GM19240 (cell line): ENCODE measurements at regions not wholly inside any gene's neighbourhood (a gene's known extent, or its start where the extent isn't known, plus 50 kb on each side); places are given as distances from the start of the nearest gene placed in this dataset.
"Not testable (repeated sequence)": the region's sequence is repeated elsewhere in the genome, so short reads cannot be mapped to it uniquely, and the experiment has no call there.

Source experiments
- DNase-seq: peaks from one replicate; pipeline ENCODE4 v3.0.0; 2011; ENCODE audit warnings: low spot score; ENCODE audit not compliant: insufficient read length

DNA sequence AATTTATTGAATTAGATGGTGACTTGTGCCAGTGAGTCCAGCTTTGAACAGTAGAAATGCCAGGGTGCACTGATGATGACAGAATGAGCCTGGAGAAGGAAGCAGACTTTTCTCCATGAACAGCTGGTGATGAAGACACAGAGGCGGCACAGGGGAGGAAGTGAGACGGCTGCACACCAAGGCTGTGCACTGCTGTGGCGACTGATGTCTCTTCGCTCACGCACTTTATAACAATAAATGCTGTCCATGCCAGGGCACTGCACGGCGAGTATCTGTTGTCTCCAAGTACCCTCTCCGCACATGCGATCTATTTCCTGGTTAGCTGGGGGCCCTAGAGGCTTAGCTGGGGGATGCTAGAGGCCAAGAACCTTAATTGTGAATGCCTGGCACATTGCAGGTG is 175.2 kb downstream of the TMEM200C start:
- no peak for DNase-seq

DNA sequence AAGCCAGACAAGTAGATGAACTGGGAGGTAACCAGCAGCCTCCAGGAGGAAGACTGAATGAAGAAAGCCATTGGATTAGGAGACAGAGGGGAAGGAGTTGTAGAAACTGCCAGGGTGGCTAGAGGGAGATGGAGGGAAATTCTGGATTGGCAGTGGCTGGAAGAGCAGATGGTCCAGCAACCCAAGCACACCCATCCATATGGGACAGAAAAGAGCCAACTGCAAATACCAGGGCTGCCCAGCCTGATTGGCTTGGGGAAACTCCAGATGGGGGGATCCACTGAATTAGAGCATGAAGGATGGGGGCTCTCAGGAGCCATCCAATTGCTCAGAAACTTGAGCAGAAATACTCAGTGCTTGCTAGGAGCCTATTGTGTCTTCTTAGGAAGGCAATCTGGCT is 173.5 kb upstream of the EPB41L3 start:
- no peak for DNase-seq

DNA sequence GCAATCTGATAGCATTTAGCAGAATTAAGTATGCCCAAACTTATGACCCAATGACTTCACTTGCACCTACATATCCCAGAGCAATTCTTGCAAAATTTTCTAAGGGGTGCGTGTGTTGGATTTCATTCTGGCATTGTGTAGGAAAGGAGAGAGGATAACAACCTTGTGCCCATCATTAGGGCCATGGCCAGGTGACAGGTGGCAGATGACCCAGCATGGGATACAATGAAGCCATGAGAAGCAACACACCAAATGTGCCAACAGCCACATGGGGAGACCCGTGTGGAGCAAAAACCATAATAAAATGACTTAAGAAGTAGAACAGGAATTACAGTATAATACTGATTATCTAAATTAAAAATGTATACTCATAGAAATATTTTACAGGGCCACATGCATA is 166.9 kb upstream of the EPB41L3 start:
- DNase-seq, result no peak

DNA sequence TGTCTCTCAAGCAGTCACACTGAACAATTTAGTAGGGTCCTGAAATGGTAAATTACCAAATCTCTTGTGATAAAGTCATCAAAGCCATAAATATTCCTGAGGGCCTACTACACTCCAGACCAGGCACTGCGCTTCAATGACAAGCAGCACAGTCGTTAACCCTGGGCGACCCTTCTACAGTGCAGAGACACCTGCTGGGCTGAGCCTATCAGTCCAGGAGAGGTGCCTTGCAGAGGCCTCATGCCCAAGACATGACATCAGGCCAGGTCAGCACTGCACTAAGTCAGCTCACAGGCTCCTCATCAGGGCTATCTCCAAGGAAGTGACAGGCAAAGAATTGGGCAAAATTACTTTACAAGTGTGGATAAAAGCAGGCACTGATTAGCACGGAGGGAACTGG is 166.4 kb upstream of the EPB41L3 start:
- no peak for DNase-seq

DNA sequence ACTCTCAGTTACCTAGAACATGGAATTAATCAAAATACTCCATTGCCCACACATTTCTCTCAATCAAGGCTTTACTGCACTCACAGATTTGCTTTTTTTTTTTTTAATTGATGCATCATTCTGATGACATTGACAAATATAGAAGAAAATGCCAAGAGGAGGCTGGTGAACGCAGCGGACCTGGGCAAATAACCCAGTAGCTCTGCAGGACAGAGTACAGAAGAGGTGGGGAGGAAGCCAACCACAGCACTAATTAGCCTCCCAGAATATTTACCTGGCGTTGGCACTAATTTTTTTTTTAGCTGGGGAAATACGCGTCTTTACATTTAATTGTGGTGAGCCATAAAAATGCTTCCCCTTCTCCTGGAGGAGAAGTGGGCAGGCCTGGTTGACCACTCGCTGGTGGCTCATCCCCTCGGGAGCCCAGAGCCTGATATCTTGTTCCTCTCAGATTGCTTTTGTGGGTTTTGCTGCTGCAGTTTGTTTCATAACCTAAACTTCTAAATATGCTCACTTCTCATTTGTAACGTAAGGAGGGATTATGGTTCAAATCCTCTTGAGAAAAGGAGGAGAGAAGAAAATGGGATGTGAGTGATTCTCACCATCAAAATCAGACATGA is 165.8 kb upstream of the EPB41L3 start:
- no peak for DNase-seq

DNA sequence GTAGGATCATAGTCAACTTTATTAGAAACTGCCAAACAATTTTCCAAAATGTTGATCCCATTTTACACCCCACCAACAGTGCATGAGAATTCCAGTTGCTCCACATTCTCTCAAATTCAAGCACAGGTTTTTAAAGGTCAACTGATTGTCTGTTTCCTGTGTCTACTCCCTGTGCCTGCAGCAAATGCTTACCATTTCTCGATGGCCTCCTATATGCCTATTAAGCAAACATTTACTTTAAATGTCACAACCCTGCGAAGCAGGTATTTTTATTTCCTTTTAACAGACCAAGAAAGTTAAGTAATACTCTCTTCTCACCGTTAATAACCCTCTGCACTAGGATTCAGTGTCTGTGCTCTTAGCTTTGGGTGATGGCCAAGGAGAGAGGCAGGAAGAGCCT is 163.8 kb upstream of the EPB41L3 start:
- DNase-seq, result no peak

DNA sequence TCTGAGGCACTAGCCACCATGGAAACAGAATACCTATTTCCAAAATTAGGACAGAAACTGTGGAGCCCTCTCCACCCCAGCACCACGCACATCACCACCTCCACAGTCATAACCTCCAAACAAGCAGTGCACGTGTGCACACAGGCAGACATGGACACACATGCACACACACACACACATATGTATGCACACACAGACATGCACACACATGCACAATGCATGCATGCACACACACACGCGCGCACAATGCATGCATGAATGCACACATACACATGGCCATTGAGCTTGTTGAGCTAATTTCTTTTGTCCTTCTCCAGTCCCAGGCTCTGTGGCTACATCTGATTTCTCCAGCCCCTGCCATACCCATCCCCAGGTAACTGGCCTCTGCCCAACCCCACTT is 161.6 kb upstream of the EPB41L3 start:
- DNase-seq, result no peak

DNA sequence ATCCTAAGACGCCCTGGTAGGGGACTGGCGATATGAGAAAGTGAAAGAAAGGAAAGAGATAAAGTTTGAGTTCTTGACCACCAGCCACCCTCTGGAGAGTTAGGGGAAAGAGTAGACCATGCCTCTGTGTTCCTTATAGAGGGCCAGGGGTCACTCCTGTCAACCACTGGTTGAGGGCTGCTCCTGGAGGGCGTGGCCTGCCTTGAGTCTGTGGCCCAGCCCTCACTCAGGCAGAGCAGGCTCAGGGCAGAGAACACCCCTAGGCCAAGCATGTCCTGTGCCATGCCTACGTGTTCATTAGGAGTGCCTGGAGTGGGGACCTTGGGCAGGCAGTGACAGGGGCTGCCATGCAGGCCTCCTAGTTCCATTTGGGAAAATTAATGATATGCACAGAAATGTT is 161.1 kb upstream of the EPB41L3 start:
- no peak for DNase-seq

DNA sequence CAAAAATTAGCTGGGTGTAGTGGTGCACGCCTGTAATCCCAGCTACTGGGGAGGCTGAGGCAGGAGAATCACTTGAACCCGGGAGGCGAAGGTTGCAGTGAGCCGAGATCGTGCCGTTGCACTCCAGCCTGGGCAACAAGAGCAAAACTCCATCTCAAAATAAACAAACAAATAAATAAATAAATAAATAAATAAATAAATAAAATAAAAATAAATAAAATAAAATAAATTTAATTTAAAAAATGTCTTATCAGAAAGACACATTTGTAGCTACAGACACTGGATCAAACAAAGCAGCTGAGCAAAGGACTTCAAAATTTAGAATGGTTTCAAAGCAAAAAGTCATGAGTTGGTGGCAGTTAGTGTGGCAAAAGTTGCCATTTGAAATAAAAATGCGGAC is 158.2 kb upstream of the EPB41L3 start:
- not testable (repeated sequence) for DNase-seq

DNA sequence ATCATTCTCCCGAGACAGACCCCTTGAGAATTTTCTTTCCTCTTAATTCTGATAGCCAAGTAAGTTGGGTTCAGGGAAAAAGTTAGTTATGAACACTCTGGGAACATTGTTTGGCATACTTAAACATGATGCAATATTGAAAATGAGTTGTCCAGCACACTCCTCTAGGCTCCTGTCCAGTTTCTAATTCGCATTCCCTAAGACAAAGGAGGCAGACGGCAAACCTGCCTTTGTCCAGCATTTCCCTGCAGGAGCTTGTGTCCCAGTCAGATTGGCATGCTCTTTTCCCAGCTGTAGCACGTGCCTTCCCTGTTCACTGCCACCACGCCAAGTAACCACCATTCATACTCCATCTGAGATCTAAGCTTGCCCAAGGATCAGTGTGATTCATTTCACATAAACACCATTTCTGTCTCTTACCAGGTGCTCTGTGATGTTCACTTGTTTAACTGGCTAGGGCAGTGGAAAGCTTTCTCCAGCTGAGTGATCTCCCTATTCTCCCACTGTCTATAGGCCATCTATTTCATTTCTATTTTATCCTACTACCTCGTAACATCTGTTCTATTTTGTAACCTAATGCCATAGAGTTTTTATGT is 150.0 kb upstream of the EPB41L3 start:
- DNase-seq, result no peak

DNA sequence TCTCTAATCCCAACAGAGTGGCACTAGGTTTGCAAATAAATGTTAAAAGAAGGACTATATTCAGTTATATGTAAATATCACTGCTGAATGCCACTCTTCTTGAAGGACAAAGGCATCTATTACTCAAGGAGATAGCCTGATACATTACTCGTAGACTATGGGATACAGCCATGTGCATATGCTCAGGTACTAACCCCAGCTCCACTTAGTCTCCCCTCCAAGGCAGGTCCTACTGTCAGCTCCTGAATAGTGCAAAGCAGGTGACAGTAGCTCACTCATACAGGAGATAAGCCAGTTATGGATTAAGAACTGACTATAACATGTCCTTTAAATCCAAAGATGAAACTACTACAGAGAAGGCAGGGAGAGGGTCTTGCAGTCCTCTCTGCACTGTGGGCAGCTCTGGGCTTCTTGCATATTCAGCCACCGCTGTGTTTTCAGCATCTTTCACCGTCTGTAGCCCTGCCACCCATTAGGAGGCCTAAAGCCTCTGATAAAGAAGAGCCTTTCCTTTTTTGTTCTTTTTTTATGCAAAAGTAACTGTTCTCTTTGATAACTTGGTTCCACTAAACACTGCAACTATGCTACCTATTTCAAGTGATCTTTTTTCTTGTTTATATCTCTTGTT is 135.1 kb upstream of the EPB41L3 start:
- no peak for DNase-seq

DNA sequence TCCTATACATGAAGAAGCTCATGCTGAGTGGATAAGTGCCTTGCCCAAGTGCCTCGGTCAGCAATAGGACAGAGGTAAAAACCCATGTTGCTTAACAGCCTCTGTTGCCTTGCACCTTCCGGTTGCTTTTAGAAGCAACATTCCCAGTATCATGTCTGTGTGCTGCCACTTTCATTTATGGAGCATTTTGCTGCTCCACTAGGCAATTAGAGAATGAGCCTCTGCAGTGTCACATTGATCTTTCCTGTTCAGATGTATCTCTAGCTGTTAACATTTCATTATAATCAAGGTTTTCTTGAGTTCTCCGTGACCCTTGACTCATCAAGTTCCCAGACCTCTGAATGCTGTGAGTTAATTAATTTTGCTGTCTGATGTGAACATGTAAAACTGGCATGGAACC is 134.5 kb upstream of the EPB41L3 start:
- no peak for DNase-seq

DNA sequence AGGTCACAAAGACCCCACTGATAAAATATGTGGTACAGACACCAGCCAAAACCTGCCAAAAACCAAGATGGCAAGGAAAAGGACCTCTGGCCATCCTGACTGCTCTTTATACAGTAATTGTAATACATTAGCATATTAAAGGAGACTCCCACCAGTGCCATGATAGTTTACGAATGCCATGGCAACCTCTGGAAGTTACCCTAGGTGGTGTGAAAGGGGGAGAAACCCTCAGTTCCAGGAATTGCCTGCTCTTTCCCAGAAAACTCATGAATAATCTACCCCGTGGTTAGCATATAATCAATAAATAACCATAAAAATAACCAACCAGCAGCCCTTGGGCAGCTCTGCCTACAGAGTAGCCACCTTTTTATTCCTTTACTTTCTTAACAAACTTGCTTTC is 129.8 kb upstream of the EPB41L3 start:
- no peak for DNase-seq

DNA sequence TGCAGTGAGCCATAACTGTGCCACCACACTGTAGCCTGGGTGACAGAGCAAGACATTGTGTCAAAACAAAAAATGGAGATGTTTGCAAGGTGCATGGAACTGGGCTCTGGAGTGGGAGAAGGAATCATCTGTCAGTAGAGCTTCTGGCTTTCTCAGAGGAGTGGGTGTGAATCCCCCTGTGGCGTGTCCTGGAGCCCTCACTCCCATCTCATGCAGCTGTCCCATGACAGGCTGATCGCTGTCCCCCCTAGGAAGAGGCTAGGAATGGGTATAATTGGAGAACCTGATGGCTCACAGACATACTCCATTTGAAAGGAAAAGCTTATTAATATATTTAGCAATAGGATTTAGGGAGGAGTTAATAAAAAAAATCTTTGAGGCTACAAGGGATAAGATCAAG is 125.8 kb upstream of the EPB41L3 start:
- DNase-seq, result no peak

DNA sequence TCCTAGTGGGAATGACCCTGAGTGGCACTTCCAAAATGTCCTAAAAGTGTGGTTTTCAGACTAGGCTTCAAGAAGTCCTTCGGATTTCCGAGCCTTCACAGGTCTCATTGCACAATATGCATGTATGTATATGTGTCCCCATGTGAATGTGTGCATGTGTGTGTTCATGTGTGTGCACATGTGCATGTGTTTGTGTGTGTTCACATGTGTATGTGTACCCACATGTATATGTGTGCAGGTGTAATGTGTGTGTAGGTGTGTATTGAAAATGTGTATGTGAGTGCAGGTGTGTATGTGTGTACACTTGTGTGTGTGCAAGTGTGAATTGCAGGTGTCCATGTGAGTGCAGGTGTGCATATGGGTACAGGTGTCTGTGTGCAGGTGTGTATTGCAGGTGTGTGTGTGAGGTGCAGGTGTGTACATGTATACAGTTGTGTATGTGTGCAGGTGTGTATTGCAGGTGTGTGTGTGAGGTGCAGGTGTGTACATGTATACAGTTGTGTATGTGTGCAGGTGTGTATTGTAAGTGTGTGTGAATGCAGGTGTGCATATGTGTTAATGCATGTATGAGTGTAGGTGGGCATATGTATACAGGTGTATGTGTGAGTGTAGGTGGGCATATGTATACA is 124.4 kb upstream of the EPB41L3 start:
- no peak for DNase-seq

DNA sequence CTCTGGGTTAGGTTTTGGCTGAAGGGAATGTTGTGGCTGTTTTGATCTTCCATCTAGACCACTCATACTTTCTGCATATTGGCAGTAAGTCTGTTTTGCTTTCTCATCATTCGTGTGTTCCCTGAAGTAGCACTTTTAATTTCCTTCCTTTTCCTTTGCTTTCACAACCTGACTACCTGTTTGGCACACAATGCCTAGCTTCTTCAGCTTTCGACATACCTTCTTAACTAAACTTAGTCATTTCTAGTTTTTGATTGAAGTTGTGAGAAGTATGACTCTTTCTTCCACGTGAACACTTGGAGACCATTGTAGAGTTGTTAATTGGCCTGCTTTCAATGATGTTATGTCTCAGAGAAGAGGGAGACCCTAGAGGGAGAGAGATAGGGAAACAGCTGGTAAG is 123.6 kb upstream of the EPB41L3 start:
- no peak for DNase-seq

DNA sequence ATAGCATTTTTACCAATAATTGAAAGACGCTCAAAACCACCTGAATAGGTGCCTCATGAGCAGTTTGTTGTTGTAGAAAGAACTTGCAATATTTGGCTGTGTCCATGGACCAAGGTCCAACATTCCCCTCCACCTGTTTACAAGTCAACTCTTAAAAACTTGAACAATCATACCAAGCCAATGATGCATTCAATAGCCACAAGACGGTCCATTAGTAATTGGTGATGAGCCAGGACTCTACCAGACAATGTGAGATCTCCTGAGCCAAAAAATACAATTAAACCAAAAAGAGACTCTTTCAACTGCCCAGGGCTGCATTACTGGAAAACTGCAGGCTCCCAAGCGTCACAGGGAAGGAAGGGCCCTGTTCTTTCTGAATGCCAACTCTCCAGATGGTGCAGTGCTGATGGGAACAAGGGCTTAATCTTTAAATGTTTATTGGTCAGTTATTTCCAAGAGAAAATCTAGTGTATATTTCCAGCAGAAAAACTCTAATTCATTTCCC is 118.8 kb upstream of the EPB41L3 start:
- DNase-seq, result no peak

DNA sequence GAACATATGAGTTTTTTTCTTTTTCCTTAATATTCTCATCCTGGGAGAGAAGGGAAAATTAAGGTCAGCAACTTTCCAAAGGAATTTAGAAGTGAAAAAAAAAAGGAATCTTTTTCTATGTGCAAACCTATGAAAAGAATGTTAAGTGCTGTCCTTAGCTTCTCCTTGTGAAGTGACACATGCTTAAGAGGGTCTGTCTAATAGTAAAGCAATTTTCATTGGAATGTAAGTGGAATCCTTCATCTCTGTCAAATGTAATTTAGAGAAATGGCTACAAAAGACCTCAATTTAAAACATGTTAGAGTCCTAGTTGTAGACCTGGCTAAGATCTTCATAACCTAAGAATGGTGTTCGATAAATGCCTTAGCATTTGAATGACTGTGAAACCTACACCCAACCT is 117.4 kb upstream of the EPB41L3 start:
- no peak for DNase-seq

DNA sequence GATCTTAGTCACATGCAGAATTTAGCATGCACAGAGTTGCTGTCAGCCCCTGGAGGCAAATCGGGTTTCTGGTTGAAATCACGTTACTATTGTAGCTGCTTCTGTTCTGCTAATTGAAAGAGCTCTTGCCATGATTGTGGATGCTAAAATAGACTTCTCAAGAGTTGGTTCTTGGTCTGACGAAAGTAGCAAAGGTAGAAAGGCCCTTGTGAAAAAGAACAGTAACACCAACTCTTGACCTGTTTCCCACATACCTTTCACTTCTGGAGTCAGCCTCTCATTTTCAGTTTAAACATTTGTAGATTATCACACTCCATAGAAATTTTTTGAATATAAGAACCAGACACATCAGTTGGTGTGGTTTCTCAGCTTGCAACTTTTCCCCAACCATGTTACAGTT is 110.0 kb upstream of the EPB41L3 start:
- no peak for DNase-seq

DNA sequence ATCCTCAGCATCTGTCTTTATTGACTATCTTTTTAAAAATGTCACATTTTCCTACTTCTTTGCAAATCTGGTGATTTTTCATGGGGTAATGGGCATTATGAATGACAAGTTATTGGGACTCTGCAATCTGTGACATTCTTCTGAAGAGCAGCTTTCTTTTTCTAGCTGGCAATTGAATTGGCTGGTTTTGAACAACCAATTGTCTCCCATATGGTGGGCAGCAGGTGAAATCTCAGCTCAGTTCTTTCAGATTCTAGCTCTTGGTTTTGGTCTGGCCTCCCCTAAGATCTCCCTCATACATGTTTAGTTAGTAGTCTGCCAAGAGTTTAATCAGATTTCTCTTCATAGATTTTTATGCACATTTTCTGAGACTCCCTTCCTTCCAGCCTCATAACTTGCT is 107.9 kb upstream of the EPB41L3 start:
- DNase-seq, result no peak

DNA sequence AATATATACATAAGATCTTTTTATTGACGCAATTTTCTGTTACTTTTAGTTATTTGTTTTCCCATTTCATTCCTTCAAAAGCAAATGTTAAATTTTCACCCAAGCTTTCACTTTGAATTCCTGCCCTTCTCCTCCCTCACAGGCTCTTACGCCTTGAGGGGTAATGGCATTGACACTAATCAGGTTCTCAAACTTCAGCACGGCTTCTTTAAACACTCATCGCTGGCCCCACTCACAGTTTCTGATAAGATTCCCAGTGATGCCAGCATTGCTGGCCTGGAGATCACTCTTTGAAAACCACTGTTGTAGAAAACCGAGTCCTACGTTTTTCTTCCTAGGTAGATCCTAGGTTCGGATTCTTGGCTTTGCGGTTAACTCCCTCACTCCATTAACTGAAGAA is 105.6 kb upstream of the EPB41L3 start:
- DNase-seq, result no peak

DNA sequence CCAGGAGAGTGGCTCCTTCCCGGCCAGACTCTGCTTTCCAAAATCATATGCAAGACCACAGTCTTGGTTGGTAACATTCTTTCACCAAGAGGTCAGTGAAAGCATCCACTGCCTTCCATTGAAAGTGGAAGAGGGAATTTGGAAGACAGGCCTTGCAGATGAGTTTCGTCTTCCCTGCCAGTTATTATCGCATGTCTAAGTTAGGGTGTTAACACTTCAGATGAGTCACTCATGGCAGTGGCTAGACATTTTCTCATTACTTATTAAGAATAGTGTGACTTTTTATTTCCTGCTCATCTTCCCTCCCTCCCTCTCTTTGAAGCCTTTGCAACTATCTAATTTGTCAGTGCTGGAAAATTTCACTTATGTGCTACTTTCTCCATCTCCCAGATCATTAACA is 102.9 kb upstream of the EPB41L3 start:
- DNase-seq, result no peak

DNA sequence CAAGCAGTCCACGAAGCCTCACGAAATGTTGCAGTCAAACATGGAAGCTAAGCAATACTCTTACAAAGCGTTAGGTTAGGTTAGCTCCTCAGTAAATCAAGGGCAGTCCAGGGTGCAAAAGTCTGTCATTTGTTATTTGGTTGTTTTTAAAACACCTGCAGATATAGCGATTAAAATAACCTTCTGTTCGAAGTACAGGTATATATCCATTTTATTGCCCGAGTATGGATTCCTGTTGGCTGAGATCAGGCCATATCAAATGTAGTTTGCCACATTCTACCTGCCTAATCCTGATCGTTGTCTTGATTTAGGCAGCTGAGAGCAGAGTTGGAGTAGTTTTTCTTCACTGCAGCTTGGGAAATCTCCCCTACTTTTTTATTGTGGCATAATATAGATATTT is 99.5 kb upstream of the EPB41L3 start:
- no peak for DNase-seq
